Endodermal cell (in vitro differentiated cells): ENCODE measurements at regions not wholly inside any gene's neighbourhood (a gene's known extent, or its start where the extent isn't known, plus 50 kb on each side); places are given as distances from the start of the nearest gene placed in this dataset.

Source experiments
- DNase-seq: peaks from one replicate; pipeline ENCODE4 v3.0.0-alpha.2; 2017
- H3K27ac ChIP-seq: 2 replicates; pipeline ENCODE4 v1.5.1; 2013; ENCODE audit warnings: mild to moderate bottlenecking, low read depth, low read length, moderate library complexity
- H3K27me3 ChIP-seq: 2 replicates; pipeline ENCODE4 v1.6.1; 2013; ENCODE audit warnings: mild to moderate bottlenecking, low read length, moderate library complexity; ENCODE audit not compliant: insufficient read depth, control insufficient read depth, poor library complexity, severe bottlenecking
- H3K36me3 ChIP-seq: 2 replicates; pipeline ENCODE4 v1.7.0; 2013; ENCODE audit warnings: mild to moderate bottlenecking, low read length, moderate library complexity; ENCODE audit not compliant: control insufficient read depth, insufficient read depth
- H3K4me1 ChIP-seq: one replicate; pipeline ENCODE4 v1.7.0; 2013; ENCODE audit warnings: low read length; ENCODE audit not compliant: control insufficient read depth, insufficient read depth
- H3K4me3 ChIP-seq: 2 replicates; pipeline ENCODE4 v1.5.1; 2013; ENCODE audit warnings: mild to moderate bottlenecking, low read length, moderate library complexity
- H3K9ac ChIP-seq: 2 replicates; pipeline ENCODE4 v1.6.1; 2013; ENCODE audit warnings: mild to moderate bottlenecking, low read length, moderate library complexity; ENCODE audit not compliant: poor library complexity, severe bottlenecking; ENCODE audit errors: extremely low read depth
- H3K9me3 ChIP-seq: 2 replicates; pipeline ENCODE4 v1.6.1; 2013; ENCODE audit warnings: mild to moderate bottlenecking, low read length, moderate library complexity; ENCODE audit not compliant: control insufficient read depth
- H3K27ac Mint-ChIP-seq: 2 replicates; pipeline ENCODE4 v1.8.0; 2020; ENCODE audit warnings: mixed read lengths
- H3K27me3 Mint-ChIP-seq: 2 replicates; pipeline ENCODE4 v1.8.0; 2021; ENCODE audit warnings: mild to moderate bottlenecking, mixed read lengths; ENCODE audit not compliant: insufficient read depth
- H3K36me3 Mint-ChIP-seq: 2 replicates; pipeline ENCODE4 v1.8.0; 2020; ENCODE audit warnings: low read depth, mixed read lengths
- H3K4me1 Mint-ChIP-seq: 2 replicates; pipeline ENCODE4 v1.8.0; 2020; ENCODE audit warnings: mixed read lengths
- H3K4me3 Mint-ChIP-seq: 2 replicates; pipeline ENCODE4 v1.8.0; 2020; ENCODE audit warnings: mild to moderate bottlenecking, moderate library complexity, mixed read lengths
- H3K9me3 Mint-ChIP-seq: 2 replicates; pipeline ENCODE4 v1.8.0; 2020; ENCODE audit warnings: mild to moderate bottlenecking, mixed read lengths
- CTCF ChIP-seq: fragments of 200-600 bp; sonication (generic); conservative IDR thresholded peaks from 2 replicates; pipeline ENCODE4 v1.5.0; 2021; ENCODE audit warnings: antibody characterized with exemption, mild to moderate bottlenecking
- WGBS, 2 experiments: methylation state at CpG; one replicate each; pipeline versions ENCODE4 v1.1.5 to v1.1.7; 2013; ENCODE audit warnings: missing lambda C conversion rate in 2 of 2, mixed read lengths in 1 of 2; ENCODE audit not compliant: insufficient coverage in 1 of 2, insufficient read length in 1 of 2; 5-methylcytosine and 5-hydroxymethylcytosine counted together

- TF ChIP-seq CTCF, result no peak
- Mint-ChIP-seq H3K4me1 (no peaks in the 10 kb centered on the region), H3K27ac (no peak overlapping the region), H3K4me3 (no peak overlapping the region), H3K36me3 (no peaks in the 10 kb centered on the region), H3K9me3 (peaks cover 94% of the 10 kb centered on the region), H3K27me3 (no peaks in the 10 kb centered on the region)
- H3K4me1 ChIP-seq, result no peaks in the 10 kb centered on the region
- H3K4me3 ChIP-seq, result no peak overlapping the region
- no peak overlapping the region for H3K9ac ChIP-seq
- no peak for DNase-seq
- H3K9me3 ChIP-seq, result peaks cover 28% of the 10 kb centered on the region
- H3K27me3 ChIP-seq, result no peaks in the 10 kb centered on the region
- WGBS, 2 experiments, result 87 to 88% methylated on average over 18 to 41 of the region's 41 CpGs
- no peaks in the 10 kb centered on the region for H3K36me3 ChIP-seq
- H3K27ac ChIP-seq, result no peak overlapping the region
These were observed 156.1 kb upstream of the ALG10B start for GRCh38 chr12:38160318-38161122.

GRCh38 chr12:38161123-38162000 lies 155.2 kb upstream of the ALG10B start:
- H3K4me3 ChIP-seq, result no peak overlapping the region
- Mint-ChIP-seq H3K4me1 (no peaks in the 10 kb centered on the region), H3K9me3 (peaks cover 94% of the 10 kb centered on the region), H3K27me3 (no peaks in the 10 kb centered on the region), H3K27ac (no peak overlapping the region), H3K4me3 (no peak overlapping the region), H3K36me3 (no peaks in the 10 kb centered on the region)
- WGBS, 2 experiments, result 86 to 90% methylated on average over 22 to 38 of the region's 38 CpGs
- no peaks in the 10 kb centered on the region for H3K36me3 ChIP-seq
- no peak overlapping the region for H3K27ac ChIP-seq
- no peak for DNase-seq
- H3K4me1 ChIP-seq, result no peaks in the 10 kb centered on the region
- no peak for TF ChIP-seq CTCF
- no peak overlapping the region for H3K9ac ChIP-seq
- peaks cover 37% of the 10 kb centered on the region for H3K9me3 ChIP-seq
- no peaks in the 10 kb centered on the region for H3K27me3 ChIP-seq

- H3K9ac ChIP-seq, result no peak overlapping the region
- 80 to 91% methylated on average over 2 to 16 of the region's 19 CpGs for WGBS, 2 experiments
- H3K27ac ChIP-seq, result no peak overlapping the region
- no peak overlapping the region for H3K4me3 Mint-ChIP-seq
- H3K27me3 ChIP-seq, result no peaks in the 10 kb centered on the region
- DNase-seq, result no peak
- H3K36me3 ChIP-seq, result no peaks in the 10 kb centered on the region
- H3K36me3 Mint-ChIP-seq, result no peaks in the 10 kb centered on the region
- peaks cover 94% of the 10 kb centered on the region for H3K9me3 Mint-ChIP-seq
- TF ChIP-seq CTCF, result no peak
- H3K4me1 ChIP-seq, result no peaks in the 10 kb centered on the region
- no peak overlapping the region for H3K27ac Mint-ChIP-seq
- H3K27me3 Mint-ChIP-seq, result no peaks in the 10 kb centered on the region
- no peak overlapping the region for H3K4me3 ChIP-seq
- peaks cover 40% of the 10 kb centered on the region for H3K9me3 ChIP-seq
- H3K4me1 Mint-ChIP-seq, result no peaks in the 10 kb centered on the region
These were observed 154.6 kb upstream of the ALG10B start for GRCh38 chr12:38162013-38162412.
